PC-3 (cell line): ENCODE measurements at regions not wholly inside any gene's neighbourhood (a gene's known extent, or its start where the extent isn't known, plus 50 kb on each side); places are given as distances from the start of the nearest gene placed in this dataset.

Experiments used
- ATAC-seq: fragments of 200-7000 bp; cut with Tn5 transposase; 2 replicates; pipeline ENCODE4 v1.9.1; 2020; ENCODE audit warnings: mild to moderate bottlenecking, moderate library complexity
- BruUV-seq: library from RNA; stranded (reverse); fragments of 400-500 nt; replicated peaks from 2 replicates; lab custom pipeline; 2021; lab: Mats Ljungman, UMichigan
- CTCF ChIA-PET: fragments of 300-600 bp; sonication (Branson Sonifier 250); formaldehyde crosslinking; loops from one replicate; lab custom pipeline; 2022; ENCODE audit warnings: antibody characterized with exemption; lab: Charles Lee
- POLR2A ChIA-PET: fragments of 300-600 bp; sonication (Branson Sonifier 250); formaldehyde crosslinking; loops from one replicate; lab custom pipeline; 2022; ENCODE audit warnings: antibody characterized with exemption; ENCODE audit not compliant: unreplicated experiment; lab: Charles Lee
- DNase-seq: peaks from one replicate; pipeline ENCODE4 v3.0.0-alpha.2; 2015
- H2AFZ ChIP-seq: fragments of 300-600 bp; sonication (generic); 2 replicates; pipeline ENCODE4 v1.6.0; 2016; ENCODE audit warnings: antibody characterized with exemption, low read length
- H3F3A ChIP-seq: fragments of 300-600 bp; sonication (generic); one replicate; pipeline ENCODE4 v1.6.0; 2017; ENCODE audit warnings: antibody characterized with exemption, low read length, control low read depth, mild to moderate bottlenecking; ENCODE audit not compliant: unreplicated experiment
- H3K27ac ChIP-seq: fragments of 300-600 bp; sonication (generic); 2 replicates; pipeline ENCODE4 v1.5.1; 2016; ENCODE audit warnings: mild to moderate bottlenecking, low read length
- H3K27me3 ChIP-seq: fragments of 300-600 bp; sonication (generic); 2 replicates; pipeline ENCODE4 v1.6.1; 2016; ENCODE audit warnings: low read length, mixed read lengths
- H3K36me3 ChIP-seq: fragments of 300-600 bp; sonication (generic); 2 replicates; pipeline ENCODE4 v1.6.1; 2016; ENCODE audit warnings: low read depth, mixed run types, low read length, mixed read lengths
- H3K4me1 ChIP-seq: fragments of 300-600 bp; sonication (generic); 2 replicates; pipeline ENCODE4 v1.5.1; 2016; ENCODE audit warnings: low read length; ENCODE audit not compliant: insufficient read depth
- H3K4me2 ChIP-seq: fragments of 300-600 bp; sonication (generic); 2 replicates; pipeline ENCODE4 v1.6.0; 2016; ENCODE audit warnings: low read length
- H3K4me3 ChIP-seq: fragments of 300-600 bp; sonication (generic); 2 replicates; pipeline ENCODE4 v1.5.1; 2016; ENCODE audit warnings: mild to moderate bottlenecking, low read length, mixed read lengths
- H3K79me2 ChIP-seq: fragments of 300-600 bp; sonication (generic); 2 replicates; pipeline ENCODE4 v1.6.1; 2017; ENCODE audit warnings: low read length, mixed read lengths
- H3K9ac ChIP-seq: fragments of 300-600 bp; sonication (generic); 2 replicates; pipeline ENCODE4 v1.6.0; 2016; ENCODE audit warnings: mild to moderate bottlenecking, low read length
- H3K9me2 ChIP-seq: fragments of 300-600 bp; sonication (generic); replicated peaks from 2 replicates; pipeline ENCODE4 v1.6.1; 2016; ENCODE audit warnings: mixed run types, low read length, mixed read lengths
- H3K9me3 ChIP-seq: fragments of 300-600 bp; sonication (generic); 2 replicates; pipeline ENCODE4 v1.6.1; 2016; ENCODE audit warnings: low read length, mixed read lengths
- H4K20me1 ChIP-seq: fragments of 300-600 bp; sonication (generic); 2 replicates; pipeline ENCODE4 v1.6.1; 2016; ENCODE audit warnings: low read length, mixed read lengths
- CTCF ChIP-seq: fragments of 300-600 bp; sonication (generic); conservative IDR thresholded peaks from 2 replicates; pipeline ENCODE4 v1.5.1; 2017; ENCODE audit warnings: antibody characterized with exemption, low read depth, mild to moderate bottlenecking, low read length
- EZH2 ChIP-seq: fragments of 300-600 bp; sonication (generic); IDR thresholded peaks from one replicate; pipeline ENCODE4 v1.6.1; 2017; ENCODE audit warnings: antibody characterized with exemption, mild to moderate bottlenecking, low read length; ENCODE audit not compliant: unreplicated experiment
- EZH2phosphoT487 ChIP-seq: fragments of 300-600 bp; sonication (generic); IDR thresholded peaks from 2 replicates; pipeline ENCODE4 v1.6.1; 2018; ENCODE audit warnings: mild to moderate bottlenecking, antibody characterized with exemption, low read length, borderline replicate concordance
- intact Hi-C: fragments of 100-400 bp; cut with micrococcal nuclease; formaldehyde crosslinking; loops from 2 replicates; pipeline ENCODE4 v1.9.0; 2023

- no peak overlapping the region for H3K27ac ChIP-seq
- no peak for DNase-seq
- TF ChIP-seq EZH2, result no peak
- no peak for TF ChIP-seq CTCF
- no peak for TF ChIP-seq EZH2phosphoT487
- no peak for ATAC-seq
- H3K36me3 ChIP-seq, result no peaks in the 10 kb centered on the region
- no peak overlapping the region for H2AFZ ChIP-seq
- no peak overlapping the region for H3K4me3 ChIP-seq
- no peak overlapping the region for H3K4me2 ChIP-seq
- H3K27me3 ChIP-seq, result no peaks in the 10 kb centered on the region
- no peaks in the 10 kb centered on the region for H3F3A ChIP-seq
- H3K79me2 ChIP-seq, result no peaks in the 10 kb centered on the region
- H3K9ac ChIP-seq, result no peak overlapping the region
- intact Hi-C loops, result no loop called here
- no peaks in the 10 kb centered on the region for H3K9me2 ChIP-seq
- ChIA-PET POLR2A (no interaction called here), CTCF (no interaction called here)
- no peaks in the 10 kb centered on the region for H4K20me1 ChIP-seq
- H3K9me3 ChIP-seq, result no peaks in the 10 kb centered on the region
- H3K4me1 ChIP-seq, result no peaks in the 10 kb centered on the region
- no TSS peak for BruUV-seq
Measured at GRCh38 chr12:67509666-67510386, 138.7 kb upstream of the DYRK2 start.

DNA sequence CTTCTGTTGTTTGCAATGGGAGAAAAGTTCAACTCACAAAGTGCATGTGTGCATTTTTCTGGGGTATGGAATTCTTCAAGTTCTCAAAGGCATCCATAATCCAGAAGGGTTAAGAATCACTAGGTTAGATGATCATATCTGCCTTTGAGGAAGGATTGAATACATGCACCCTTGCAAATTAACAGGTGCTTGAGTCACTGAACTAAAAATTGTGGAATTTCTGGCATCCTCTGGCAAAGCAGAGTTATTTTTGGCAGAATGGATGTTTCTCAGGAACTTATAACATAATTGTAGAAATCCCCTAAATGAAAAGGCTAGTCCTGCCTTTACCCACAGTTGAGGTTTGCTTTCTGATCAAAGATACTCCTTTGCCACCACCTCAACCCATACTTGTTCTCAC, 136.5 kb upstream of the DYRK2 start:
- intact Hi-C loops, result no loop called here
- no peaks in the 10 kb centered on the region for H3K9me2 ChIP-seq
- ChIA-PET POLR2A (no interaction called here), CTCF (no interaction called here)
- DNase-seq, result no peak
- BruUV-seq, result no TSS peak
- peaks cover 18% of the 10 kb centered on the region for H3K4me1 ChIP-seq
- H3K27ac ChIP-seq, result no peak overlapping the region
- H4K20me1 ChIP-seq, result no peaks in the 10 kb centered on the region
- no peaks in the 10 kb centered on the region for H3K9me3 ChIP-seq
- H3F3A ChIP-seq, result no peaks in the 10 kb centered on the region
- no peak overlapping the region for H3K4me3 ChIP-seq
- no peaks in the 10 kb centered on the region for H3K79me2 ChIP-seq
- no peaks in the 10 kb centered on the region for H3K36me3 ChIP-seq
- no peak overlapping the region for H3K4me2 ChIP-seq
- no peak overlapping the region for H2AFZ ChIP-seq
- no peak for ATAC-seq
- no peak for TF ChIP-seq CTCF
- TF ChIP-seq EZH2phosphoT487, result no peak
- no peak for TF ChIP-seq EZH2
- no peak overlapping the region for H3K9ac ChIP-seq
- no peaks in the 10 kb centered on the region for H3K27me3 ChIP-seq

DNA sequence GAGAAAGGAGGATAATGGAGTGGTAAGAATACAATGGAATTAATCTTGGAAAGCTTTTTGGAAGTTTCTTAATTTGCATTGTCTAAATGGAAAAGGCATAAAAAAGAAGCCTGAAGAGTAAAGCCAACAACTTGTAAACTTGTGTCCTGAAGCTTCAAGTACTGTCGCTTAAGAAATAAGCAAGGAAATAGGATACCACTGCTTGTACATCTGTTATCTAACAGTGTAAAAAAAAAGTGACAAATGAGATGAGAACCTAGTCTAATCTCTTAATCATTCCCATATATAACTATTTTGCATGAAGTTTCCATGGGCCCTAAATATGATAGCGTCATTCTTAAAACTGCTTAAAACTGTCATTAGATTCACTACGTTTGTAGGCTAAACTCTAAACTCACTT, 134.0 kb upstream of the DYRK2 start:
- H3K9me3 ChIP-seq, result no peaks in the 10 kb centered on the region
- no peaks in the 10 kb centered on the region for H3K27me3 ChIP-seq
- H3K4me3 ChIP-seq, result no peak overlapping the region
- ChIA-PET CTCF (no interaction called here), POLR2A (no interaction called here)
- TF ChIP-seq EZH2 (no peak), EZH2phosphoT487 (no peak), CTCF (no peak)
- no TSS peak for BruUV-seq
- H3K4me2 ChIP-seq, result no peak overlapping the region
- peaks cover 23% of the 10 kb centered on the region for H3K4me1 ChIP-seq
- H2AFZ ChIP-seq, result no peak overlapping the region
- no peaks in the 10 kb centered on the region for H3K36me3 ChIP-seq
- H4K20me1 ChIP-seq, result no peaks in the 10 kb centered on the region
- no peaks in the 10 kb centered on the region for H3F3A ChIP-seq
- H3K9me2 ChIP-seq, result no peaks in the 10 kb centered on the region
- ATAC-seq, result no peak
- H3K79me2 ChIP-seq, result no peaks in the 10 kb centered on the region
- intact Hi-C loops, result no loop called here
- DNase-seq, result no peak
- no peak overlapping the region for H3K9ac ChIP-seq
- H3K27ac ChIP-seq, result no peak overlapping the region
